ENCODE measurements at regions not wholly inside any gene's neighbourhood (a gene's known extent, or its start where the extent isn't known, plus 50 kb on each side); places are given as distances from the start of the nearest gene placed in this dataset.
"Not testable (repeated sequence)": the region's sequence is repeated elsewhere in the genome, so short reads cannot be mapped to it uniquely, and the experiment has no call there.

- DNase-seq (ENCODE audit: low read depth): no peak
- H3K4me3 ChIP-seq (replicated peaks; ENCODE audit: low read depth, low read length): no peak overlapping the region
- no peak for TF ChIP-seq CTCF (IDR thresholded peaks at IDR 0.05; ENCODE audit: low read length, missing control alignments)
These were observed 118.2 kb upstream of the ZNF516 start for GRCh38 chr18:76613053-76613754.

- not testable (repeated sequence) for DNase-seq (ENCODE audit: low read depth); H3K4me3 ChIP-seq (replicated peaks; ENCODE audit: low read depth, low read length)
These were observed 116.7 kb upstream of the ZNF516 start for GRCh38 chr18:76611750-76612045.

GRCh38 chr18:76610933-76611749 lies 116.1 kb upstream of the ZNF516 start:
- H3K4me3 ChIP-seq (replicated peaks; ENCODE audit: low read depth, low read length): peak overlapping the region; percentile 15
- DNase-seq (ENCODE audit: low read depth): peak; percentile 38

GRCh38 chr18:76610012-76610411 lies 115.0 kb upstream of the ZNF516 start:
- no peak for DNase-seq (ENCODE audit: low read depth)
- TF ChIP-seq CTCF (IDR thresholded peaks at IDR 0.05; ENCODE audit: low read length, missing control alignments): no peak
- no peak overlapping the region for H3K4me3 ChIP-seq (replicated peaks; ENCODE audit: low read depth, low read length)

More at GRCh38 chr18:76610933-76611749, 116.1 kb upstream of the ZNF516 start:
- no peak for TF ChIP-seq CTCF (IDR thresholded peaks at IDR 0.05; ENCODE audit: low read length, missing control alignments)

- TF ChIP-seq CTCF (IDR thresholded peaks at IDR 0.05; ENCODE audit: low read length, missing control alignments): no peak
- no peak for DNase-seq (ENCODE audit: low read depth)
- H3K4me3 ChIP-seq (replicated peaks; ENCODE audit: low read depth, low read length): no peak overlapping the region
These were observed 110.4 kb upstream of the ZNF516 start for GRCh38 chr18:76605341-76605929.

GRCh38 chr18:76604935-76605240 lies 109.8 kb upstream of the ZNF516 start:
- no peak for DNase-seq (ENCODE audit: low read depth)
- no peak for TF ChIP-seq CTCF (IDR thresholded peaks at IDR 0.05; ENCODE audit: low read length, missing control alignments)
- H3K4me3 ChIP-seq (replicated peaks; ENCODE audit: low read depth, low read length): no peak overlapping the region

GRCh38 chr18:76604108-76604934 lies 109.3 kb upstream of the ZNF516 start:
- no peak overlapping the region for H3K4me3 ChIP-seq (replicated peaks; ENCODE audit: low read depth, low read length)
- DNase-seq (ENCODE audit: low read depth): no peak
- TF ChIP-seq CTCF (IDR thresholded peaks at IDR 0.05; ENCODE audit: low read length, missing control alignments): no peak

Data from fibroblast of pulmonary artery (primary cell).